Adipocyte (in vitro differentiated cells): ENCODE measurements at regions not wholly inside any gene's neighbourhood (a gene's known extent, or its start where the extent isn't known, plus 50 kb on each side); places are given as distances from the start of the nearest gene placed in this dataset.

ENCODE experiments used
- DNase-seq: peaks from one replicate; pipeline ENCODE4 v3.0.0-alpha.2; 2015; ENCODE audit warnings: low read depth
- H3K27me3 ChIP-seq: replicated peaks from 2 replicates; pipeline ENCODE4 v1.7.0; 2013; ENCODE audit warnings: mild to moderate bottlenecking, low read length, moderate library complexity; ENCODE audit not compliant: control insufficient read depth, insufficient read depth
- H3K36me3 ChIP-seq: 2 replicates; pipeline ENCODE4 v1.7.0; 2013; ENCODE audit warnings: low read length, mild to moderate bottlenecking, moderate library complexity; ENCODE audit not compliant: control insufficient read depth, insufficient read depth, severe bottlenecking
- H3K4me1 ChIP-seq: 2 replicates; pipeline ENCODE4 v1.7.0; 2013; ENCODE audit warnings: mild to moderate bottlenecking, low read length, moderate library complexity; ENCODE audit not compliant: control insufficient read depth, insufficient read depth
- H3K4me3 ChIP-seq: 2 replicates; pipeline ENCODE4 v1.7.0; 2013; ENCODE audit warnings: mild to moderate bottlenecking, low read length, moderate library complexity
- H3K9ac ChIP-seq: 2 replicates; pipeline ENCODE4 v1.7.0; 2013; ENCODE audit warnings: mild to moderate bottlenecking, low read length, moderate library complexity
- H3K9me3 ChIP-seq: 2 replicates; pipeline ENCODE4 v1.7.0; 2013; ENCODE audit warnings: mild to moderate bottlenecking, low read length, moderate library complexity; ENCODE audit not compliant: control insufficient read depth

DNA sequence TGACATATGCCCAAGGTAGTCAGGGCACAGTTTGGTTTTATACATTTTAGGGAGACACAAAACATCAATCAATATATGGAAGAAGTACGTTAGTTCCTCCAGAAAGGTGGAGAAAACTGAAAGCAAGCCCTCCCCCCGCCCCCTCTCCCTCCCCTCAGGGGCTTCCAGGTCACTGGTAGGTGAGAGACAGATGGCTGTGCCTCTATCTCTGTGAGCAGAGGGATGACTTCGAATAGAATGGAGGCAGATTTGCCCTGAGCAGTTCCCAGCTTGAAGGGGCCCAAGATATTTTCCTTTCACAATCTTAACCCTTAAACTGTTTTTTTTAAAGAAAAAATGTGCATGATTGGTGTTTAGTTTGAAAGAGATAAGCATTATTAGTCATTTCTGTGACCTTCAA is 114.0 kb downstream of the PCDH10 start:
- Histone ChIP-seq H3K36me3 (no peaks in the 10 kb centered on the region), H3K9ac (no peak overlapping the region), H3K4me1 (no peaks in the 10 kb centered on the region), H3K4me3 (no peak overlapping the region), H3K27me3 (no peaks in the 10 kb centered on the region), H3K9me3 (no peaks in the 10 kb centered on the region)
- DNase-seq = no peak

- Histone ChIP-seq H3K27me3 (no peaks in the 10 kb centered on the region), H3K4me1 (no peaks in the 10 kb centered on the region), H3K9ac (no peak overlapping the region), H3K4me3 (no peak overlapping the region), H3K36me3 (no peaks in the 10 kb centered on the region), H3K9me3 (no peaks in the 10 kb centered on the region)
- peak; percentile 12 for DNase-seq
Observed at GRCh38 chr4:133247861-133248260, 98.8 kb downstream of the PCDH10 start.

DNA sequence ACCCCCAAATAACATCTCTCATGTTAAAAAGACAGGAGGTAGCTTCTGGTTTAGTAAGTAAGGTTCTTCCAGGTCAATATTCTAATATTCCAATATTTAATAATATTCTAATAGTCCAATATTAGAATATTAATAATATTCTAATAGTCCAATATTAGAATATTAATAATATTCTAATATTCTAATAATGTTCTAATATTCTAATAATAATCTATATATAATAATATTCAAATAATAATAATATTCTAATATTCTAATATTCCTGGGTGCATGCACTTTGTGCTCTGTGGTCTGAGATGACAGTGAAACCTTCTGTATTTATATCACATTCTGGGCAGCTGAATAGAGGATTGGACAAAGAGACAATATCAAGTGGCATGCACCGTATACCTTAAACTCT is 96.1 kb downstream of the PCDH10 start:
- no peak for DNase-seq
- H3K4me3 ChIP-seq = no peak overlapping the region
- H3K36me3 ChIP-seq = no peaks in the 10 kb centered on the region
- H3K27me3 ChIP-seq = no peaks in the 10 kb centered on the region
- H3K9me3 ChIP-seq = no peaks in the 10 kb centered on the region
- no peaks in the 10 kb centered on the region for H3K4me1 ChIP-seq
- H3K9ac ChIP-seq = no peak overlapping the region
